Thyroid gland (tissue), 4 donors: ENCODE measurements at regions not wholly inside any gene's neighbourhood (a gene's known extent, or its start where the extent isn't known, plus 50 kb on each side); places are given as distances from the start of the nearest gene placed in this dataset.

Experiments
- DNase-seq, 2 donors: peaks; one replicate each; pipeline ENCODE4 v3.0.0-alpha.2; 2019
- H3K27ac ChIP-seq, 3 donors: fragments of 200-600 bp; sonication (generic); 1 replicate in 2 of 3; 2 replicates in 1 of 3; pipeline ENCODE4 v1.5.1; 2016 to 2019; ENCODE audit warnings: mild to moderate bottlenecking in 1 of 3, moderate library complexity in 1 of 3
- H3K27me3 ChIP-seq: fragments of 200-600 bp; sonication (generic); one replicate; pipeline ENCODE4 v1.5.1; 2019
- H3K36me3 ChIP-seq, 2 donors: fragments of 200-600 bp; sonication (generic); one replicate each; pipeline ENCODE4 v1.5.1; 2016 to 2019
- H3K4me1 ChIP-seq, 2 donors: fragments of 200-600 bp; sonication (generic); one replicate each; pipeline ENCODE4 v1.5.1; 2017 to 2019
- H3K4me3 ChIP-seq, 3 donors: fragments of 200-600 bp; sonication (generic); replicated peaks in 1 of 3; 1 replicate in 2 of 3; 2 replicates in 1 of 3; pipeline ENCODE4 v1.5.1; 2016; ENCODE audit warnings: mild to moderate bottlenecking in 1 of 3
- H3K9me3 ChIP-seq: fragments of 200-600 bp; sonication (generic); one replicate; pipeline ENCODE4 v1.5.1; 2017
- POLR2A ChIP-seq, 2 donors: fragments of 450-650 bp; IDR thresholded peaks; one replicate each; pipeline ENCODE4 v1.6.1; 2017; ENCODE audit warnings: antibody characterized with exemption in 2 of 2, mild to moderate bottlenecking in 2 of 2, moderate library complexity in 1 of 2
- WGBS, 2 donors: methylation state at CpG; one replicate each; pipeline ENCODE4 v1.1.5; 2017; 5-methylcytosine and 5-hydroxymethylcytosine counted together
- intact Hi-C: fragments of 100-400 bp; cut with DNase I; formaldehyde crosslinking; loops from one replicate; pipeline ENCODE4 v1.15.1; 2023
- TF ChIP-seq, protein P1 (sequence below), 6 experiments: fragments of 200-600 bp in 3 of 6; fragments of 450-650 bp in 3 of 6; sonication (generic) in 3 of 6; IDR thresholded peaks; one replicate each; pipeline ENCODE4 v1.5.1; 2016 to 2019; ENCODE audit warnings: antibody characterized with exemption in 6 of 6, mild to moderate bottlenecking in 2 of 6, inconsistent platforms in 1 of 6, moderate library complexity in 1 of 6

DNA sequence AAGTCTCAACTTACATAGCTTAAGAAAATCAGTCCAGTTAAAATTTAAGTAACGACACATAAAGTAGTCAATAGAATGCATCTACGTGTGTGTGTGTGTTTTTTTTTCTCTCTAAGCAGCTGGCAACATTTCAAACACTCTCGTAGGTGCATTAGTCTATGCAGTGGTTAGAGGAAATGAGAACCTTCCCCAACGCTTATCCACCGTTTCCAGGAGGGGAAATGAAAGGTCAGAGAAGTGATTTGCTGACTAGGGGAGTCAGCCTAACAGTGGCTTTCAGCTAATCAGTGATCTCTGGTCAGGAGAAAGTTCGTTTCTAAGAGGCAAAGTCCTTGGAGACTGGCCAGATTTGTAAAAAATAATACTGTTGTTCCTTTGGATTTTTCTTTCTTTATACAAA is 806.6 kb downstream of the C6orf118 start:
- H3K9me3 ChIP-seq, result no peaks in the 10 kb centered on the region
- intact Hi-C loops, result no loop called here
- no peaks in the 10 kb centered on the region for H3K27me3 ChIP-seq
- H3K27ac ChIP-seq, result no peak overlapping the region
- WGBS, 2 donors, result 5 to 6% methylated on average over 6 of the region's 6 CpGs
- peaks cover 0 to 6% of the 10 kb centered on the region in 2 donors for H3K4me1 ChIP-seq
- no peak overlapping the region for H3K4me3 ChIP-seq
- no peak for TF ChIP-seq POLR2A (IDR thresholded peaks at IDR 0.05)
- TF ChIP-seq, protein P1, sequence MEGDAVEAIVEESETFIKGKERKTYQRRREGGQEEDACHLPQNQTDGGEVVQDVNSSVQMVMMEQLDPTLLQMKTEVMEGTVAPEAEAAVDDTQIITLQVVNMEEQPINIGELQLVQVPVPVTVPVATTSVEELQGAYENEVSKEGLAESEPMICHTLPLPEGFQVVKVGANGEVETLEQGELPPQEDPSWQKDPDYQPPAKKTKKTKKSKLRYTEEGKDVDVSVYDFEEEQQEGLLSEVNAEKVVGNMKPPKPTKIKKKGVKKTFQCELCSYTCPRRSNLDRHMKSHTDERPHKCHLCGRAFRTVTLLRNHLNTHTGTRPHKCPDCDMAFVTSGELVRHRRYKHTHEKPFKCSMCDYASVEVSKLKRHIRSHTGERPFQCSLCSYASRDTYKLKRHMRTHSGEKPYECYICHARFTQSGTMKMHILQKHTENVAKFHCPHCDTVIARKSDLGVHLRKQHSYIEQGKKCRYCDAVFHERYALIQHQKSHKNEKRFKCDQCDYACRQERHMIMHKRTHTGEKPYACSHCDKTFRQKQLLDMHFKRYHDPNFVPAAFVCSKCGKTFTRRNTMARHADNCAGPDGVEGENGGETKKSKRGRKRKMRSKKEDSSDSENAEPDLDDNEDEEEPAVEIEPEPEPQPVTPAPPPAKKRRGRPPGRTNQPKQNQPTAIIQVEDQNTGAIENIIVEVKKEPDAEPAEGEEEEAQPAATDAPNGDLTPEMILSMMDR (IDR thresholded peaks at IDR 0.05), result no peak
- no peaks in the 10 kb centered on the region for H3K36me3 ChIP-seq
- no peak for DNase-seq

DNA sequence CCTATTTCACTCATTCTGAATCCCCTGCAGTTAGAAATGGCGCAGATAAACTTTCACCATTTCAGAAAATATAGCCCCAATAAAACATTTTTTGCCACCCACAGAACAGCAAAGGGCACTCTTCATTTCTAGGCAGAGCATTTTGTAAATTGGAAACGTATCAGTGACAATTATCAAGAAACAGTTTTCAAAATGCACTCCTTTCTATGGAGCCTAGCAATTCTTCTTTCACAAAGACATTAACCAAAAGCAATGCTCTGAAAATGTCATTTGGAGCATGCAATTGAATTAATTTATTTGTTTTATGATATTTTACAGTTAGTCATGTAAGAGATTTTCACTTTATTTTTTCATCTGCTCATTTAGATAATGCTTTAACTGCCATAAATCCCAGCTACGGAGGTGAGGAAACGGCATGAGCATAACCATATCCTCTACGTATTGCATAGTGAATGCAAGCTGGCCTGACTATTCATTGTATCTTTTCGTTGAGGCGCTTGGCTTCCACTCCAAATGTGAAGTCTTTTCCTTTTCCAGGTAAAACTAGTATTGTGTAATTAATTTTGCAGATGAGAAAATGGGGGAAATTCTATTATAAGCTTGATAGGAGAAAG is 813.4 kb downstream of the C6orf118 start:
- H3K27ac ChIP-seq, result no peak overlapping the region
- no peaks in the 10 kb centered on the region for H3K36me3 ChIP-seq
- intact Hi-C loops, result no loop called here
- no peaks in the 10 kb centered on the region for H3K27me3 ChIP-seq
- H3K4me3 ChIP-seq, result no peak overlapping the region
- H3K4me1 ChIP-seq, result no peaks in the 10 kb centered on the region
- H3K9me3 ChIP-seq, result no peaks in the 10 kb centered on the region
- no peak for TF ChIP-seq POLR2A (IDR thresholded peaks at IDR 0.05)
- TF ChIP-seq, protein P1 (IDR thresholded peaks at IDR 0.05), result no peak
- 88 to 90% methylated on average over 7 of the region's 7 CpGs for WGBS, 2 donors
- no peak for DNase-seq

DNA sequence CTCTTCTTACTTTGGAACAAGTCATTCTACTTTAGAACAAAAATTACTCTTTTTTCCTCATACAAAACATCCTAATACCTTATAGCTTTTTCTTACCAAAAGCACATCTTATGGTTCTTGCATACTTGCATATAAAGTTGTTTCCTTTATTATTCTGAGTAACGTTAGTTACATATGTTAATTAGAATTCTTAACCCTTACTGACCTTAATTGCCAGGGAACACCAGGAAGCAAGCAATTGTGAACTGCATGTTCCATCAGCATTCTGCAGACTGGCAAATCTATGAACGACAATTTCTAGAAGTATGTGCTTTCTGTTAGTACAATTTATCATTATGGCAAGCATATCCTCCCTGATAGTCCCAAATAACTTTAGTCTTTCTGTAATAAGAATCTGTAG is 831.0 kb downstream of the C6orf118 start:
- WGBS, 2 donors, result 21 to 26% methylated on average over 2 of the region's 2 CpGs
- Histone ChIP-seq H3K36me3 (no peaks in the 10 kb centered on the region), H3K27me3 (no peaks in the 10 kb centered on the region), H3K9me3 (no peaks in the 10 kb centered on the region), H3K4me1 (no peaks in the 10 kb centered on the region), H3K27ac (no peak overlapping the region), H3K4me3 (no peak overlapping the region)
- intact Hi-C loops, result no loop called here
- DNase-seq, result no peak
- TF ChIP-seq, protein P1 (IDR thresholded peaks at IDR 0.05), result no peak
- TF ChIP-seq POLR2A (IDR thresholded peaks at IDR 0.05), result no peak

DNA sequence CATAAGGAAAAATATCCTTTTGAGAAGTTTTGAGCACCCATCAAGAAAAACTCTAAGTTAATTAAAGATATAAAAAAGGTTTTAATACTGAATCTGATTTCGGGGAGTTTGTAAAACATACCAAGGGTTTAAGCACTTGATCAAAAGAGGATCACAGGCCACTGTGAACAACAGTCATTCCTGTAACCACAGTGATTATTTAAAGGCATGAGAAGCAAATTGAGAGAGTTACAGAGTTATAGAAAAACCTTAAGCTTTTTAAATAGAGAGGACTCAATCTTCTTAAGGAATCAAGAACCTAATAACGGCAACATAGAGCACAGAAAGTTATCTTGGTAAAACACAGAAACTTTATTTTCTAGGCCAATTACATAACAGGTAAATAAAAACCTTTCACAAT is 831.6 kb downstream of the C6orf118 start:
- no peaks in the 10 kb centered on the region for H3K27me3 ChIP-seq
- TF ChIP-seq, protein P1 (IDR thresholded peaks at IDR 0.05), result no peak
- no peak for TF ChIP-seq POLR2A (IDR thresholded peaks at IDR 0.05)
- H3K36me3 ChIP-seq, result no peaks in the 10 kb centered on the region
- H3K4me1 ChIP-seq, result no peaks in the 10 kb centered on the region
- H3K9me3 ChIP-seq, result no peaks in the 10 kb centered on the region
- intact Hi-C loops, result no loop called here
- 63 to 75% methylated on average over 2 of the region's 2 CpGs for WGBS, 2 donors
- H3K4me3 ChIP-seq, result no peak overlapping the region
- no peak for DNase-seq
- H3K27ac ChIP-seq, result no peak overlapping the region

DNA sequence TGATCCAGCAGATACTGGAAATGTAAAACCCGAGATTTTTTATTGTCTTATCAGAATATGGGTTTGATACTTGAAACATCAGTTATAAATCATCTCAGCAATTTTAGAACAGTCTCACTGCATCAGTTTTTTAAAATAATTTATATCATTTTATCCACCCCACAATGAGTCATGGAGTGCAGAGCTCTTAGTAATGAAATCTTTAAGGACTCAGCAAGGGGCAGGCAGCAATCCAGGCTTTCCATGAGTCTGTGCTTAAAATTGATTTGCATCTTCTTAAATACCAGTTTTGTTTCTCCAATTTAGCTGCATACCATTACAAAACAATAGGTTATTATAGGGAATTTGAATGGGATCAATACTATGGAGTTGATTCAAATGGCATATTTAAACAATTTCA is 832.3 kb downstream of the C6orf118 start:
- intact Hi-C loops, result no loop called here
- Histone ChIP-seq H3K27me3 (no peaks in the 10 kb centered on the region), H3K4me3 (no peak overlapping the region), H3K9me3 (no peaks in the 10 kb centered on the region), H3K4me1 (no peaks in the 10 kb centered on the region), H3K27ac (no peak overlapping the region), H3K36me3 (no peaks in the 10 kb centered on the region)
- 75 to 77% methylated on average over 1 of the region's 1 CpG for WGBS, 2 donors
- no peak for DNase-seq
- no peak for TF ChIP-seq POLR2A (IDR thresholded peaks at IDR 0.05)
- TF ChIP-seq, protein P1 (IDR thresholded peaks at IDR 0.05), result no peak
